GM19452 (cell line): ENCODE measurements at regions not wholly inside any gene's neighbourhood (a gene's known extent, or its start where the extent isn't known, plus 50 kb on each side); places are given as distances from the start of the nearest gene placed in this dataset.
"Not testable (repeated sequence)": the region's sequence is repeated elsewhere in the genome, so short reads cannot be mapped to it uniquely, and the experiment has no call there.

Experiments
- ATAC-seq: cut with Tn5 transposase; IDR thresholded peaks from one replicate; pipeline ENCODE4 v1.9.1; 2021; ENCODE audit not compliant: unreplicated experiment

DNA sequence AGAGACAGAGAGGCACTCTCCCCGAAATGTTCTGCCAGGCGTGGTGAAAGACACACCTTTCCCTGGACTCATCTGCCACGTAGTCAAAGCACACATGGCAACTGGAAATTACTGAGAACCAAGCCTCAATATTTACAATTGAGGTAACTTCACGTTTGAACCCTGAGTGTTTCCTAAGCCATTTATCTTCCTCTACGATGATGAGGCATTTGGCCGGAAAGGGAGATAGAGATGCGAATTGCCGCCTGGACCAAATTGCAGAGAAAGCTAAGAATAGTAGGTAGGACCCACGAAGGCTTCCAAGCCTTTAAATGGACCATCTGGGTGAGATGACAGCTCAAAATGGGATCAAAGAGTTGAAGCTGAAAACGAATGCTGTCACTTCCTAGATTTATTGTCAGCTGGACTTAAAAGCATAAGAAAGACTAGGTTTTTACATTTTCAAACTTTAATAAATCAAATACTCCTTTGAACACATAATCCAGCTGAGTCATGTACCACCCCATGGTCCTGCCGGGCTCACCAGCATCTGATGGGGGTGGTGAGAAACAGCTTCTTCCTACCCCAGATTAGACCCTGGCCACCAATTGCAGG is 135.6 kb upstream of the LYZL2 start:
- ATAC-seq = no peak

DNA sequence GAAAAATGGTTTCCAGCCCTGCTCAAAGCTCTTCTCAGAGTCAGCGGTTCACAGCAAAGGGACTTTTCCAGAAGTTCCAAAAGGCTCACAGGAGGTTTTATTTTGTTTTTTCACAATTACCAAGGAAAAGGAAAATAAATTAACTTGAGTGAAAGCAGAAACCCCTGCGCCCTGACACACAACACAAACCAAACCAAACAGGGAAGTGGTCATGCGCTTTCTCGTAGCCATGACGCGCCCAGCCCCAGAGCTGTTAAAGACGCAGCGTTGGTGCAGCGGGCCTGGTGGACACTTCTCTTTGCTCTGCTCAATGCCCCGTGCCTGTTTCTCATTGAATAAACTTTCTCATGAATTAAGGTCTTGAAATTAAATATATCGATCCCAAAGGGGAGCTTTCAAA is 134.4 kb upstream of the LYZL2 start:
- no peak for ATAC-seq

DNA sequence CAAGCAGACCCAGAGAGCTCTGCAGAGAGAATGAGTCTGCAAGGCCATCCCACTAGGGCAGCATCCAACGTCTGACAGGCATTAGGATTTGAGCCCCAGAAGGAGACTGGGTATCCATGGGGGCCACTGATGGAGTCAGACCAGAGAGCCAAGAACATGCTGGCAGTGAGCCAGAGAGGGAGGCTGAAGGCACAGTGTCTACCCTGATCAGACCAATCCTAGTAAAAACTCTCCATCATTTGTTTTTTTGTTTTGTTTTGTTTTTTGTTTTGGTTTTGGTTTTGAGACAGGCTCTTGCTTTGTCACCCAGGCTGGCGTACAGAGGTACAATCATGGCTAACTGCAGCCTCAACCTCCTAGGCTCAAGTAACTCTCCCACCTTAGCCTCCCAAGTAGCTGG is 133.1 kb upstream of the LYZL2 start:
- no peak for ATAC-seq

DNA sequence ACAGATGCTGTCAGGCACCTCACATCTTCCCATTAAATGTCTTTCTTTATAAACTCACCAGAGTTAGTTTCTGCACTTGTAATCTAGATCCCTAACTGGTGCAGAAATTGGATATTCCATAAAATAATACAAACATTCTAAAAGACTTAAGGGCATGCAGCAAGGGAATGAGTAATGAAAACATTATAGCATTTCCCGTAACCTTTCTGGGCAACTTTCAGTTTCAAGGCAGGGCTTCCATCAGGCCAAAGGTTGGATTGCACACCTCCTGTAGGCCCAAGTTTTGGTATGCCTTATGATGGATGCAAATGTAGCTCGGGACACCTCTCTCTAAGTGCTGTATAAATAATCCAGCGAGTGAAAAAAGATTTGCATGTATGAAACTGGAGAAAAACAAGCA is 129.9 kb upstream of the LYZL2 start:
- ATAC-seq = no peak

DNA sequence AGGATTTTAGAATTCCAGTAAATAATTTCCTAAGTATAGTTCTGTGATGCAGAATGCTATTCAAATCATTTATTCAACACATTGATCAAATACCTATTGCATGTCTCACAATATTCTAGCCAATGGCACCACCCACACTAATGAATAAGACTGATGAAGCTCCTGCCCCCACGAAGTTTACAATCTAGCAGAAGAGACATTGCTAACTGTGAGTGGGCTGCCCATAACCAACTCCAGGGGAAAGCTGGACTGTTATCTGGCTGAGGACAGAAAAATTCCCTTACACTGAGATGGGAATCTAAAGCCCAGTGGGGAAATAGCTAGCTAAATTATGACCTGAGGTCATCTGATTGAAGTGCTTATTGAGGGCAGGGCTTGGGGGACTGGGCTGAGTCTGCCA is 128.8 kb upstream of the LYZL2 start:
- no peak for ATAC-seq

DNA sequence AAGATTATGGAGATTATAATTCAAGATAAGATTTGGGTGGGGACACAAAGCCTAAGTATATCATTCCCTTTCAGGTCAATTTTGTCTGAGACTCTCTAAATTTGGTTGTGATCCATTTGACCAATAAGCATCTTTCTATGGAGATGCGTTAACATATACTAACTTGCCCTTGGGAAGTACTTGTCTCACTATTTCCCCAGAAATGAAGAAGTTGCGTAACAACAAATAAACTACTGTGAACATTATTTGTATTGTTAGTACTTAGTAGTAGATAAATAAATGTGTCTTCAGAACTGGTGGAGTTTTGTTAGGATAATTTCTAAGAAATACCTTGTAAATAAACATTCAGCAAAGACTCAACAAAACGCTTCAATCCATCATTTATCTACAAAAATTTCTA is 127.3 kb upstream of the LYZL2 start:
- no peak for ATAC-seq

DNA sequence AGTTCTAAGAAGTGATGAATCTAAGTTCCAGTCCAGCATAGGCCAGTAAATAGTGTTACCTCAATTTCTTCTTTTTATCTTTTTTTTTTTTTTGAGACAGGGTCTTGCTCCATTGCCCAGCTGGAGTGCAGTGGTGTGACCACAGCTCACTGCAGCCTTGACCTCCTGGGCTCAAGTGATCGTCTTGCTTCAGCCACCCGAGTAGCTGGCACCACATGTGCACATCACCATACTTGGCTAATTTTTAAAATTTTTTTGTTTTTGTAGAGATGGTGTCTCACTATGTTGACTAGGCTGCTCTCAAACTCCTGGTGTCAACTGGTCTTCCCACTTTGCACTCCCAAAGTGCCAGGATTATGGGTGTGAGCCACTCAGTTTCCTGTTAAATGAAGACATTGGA is 126.6 kb upstream of the LYZL2 start:
- ATAC-seq = no peak

DNA sequence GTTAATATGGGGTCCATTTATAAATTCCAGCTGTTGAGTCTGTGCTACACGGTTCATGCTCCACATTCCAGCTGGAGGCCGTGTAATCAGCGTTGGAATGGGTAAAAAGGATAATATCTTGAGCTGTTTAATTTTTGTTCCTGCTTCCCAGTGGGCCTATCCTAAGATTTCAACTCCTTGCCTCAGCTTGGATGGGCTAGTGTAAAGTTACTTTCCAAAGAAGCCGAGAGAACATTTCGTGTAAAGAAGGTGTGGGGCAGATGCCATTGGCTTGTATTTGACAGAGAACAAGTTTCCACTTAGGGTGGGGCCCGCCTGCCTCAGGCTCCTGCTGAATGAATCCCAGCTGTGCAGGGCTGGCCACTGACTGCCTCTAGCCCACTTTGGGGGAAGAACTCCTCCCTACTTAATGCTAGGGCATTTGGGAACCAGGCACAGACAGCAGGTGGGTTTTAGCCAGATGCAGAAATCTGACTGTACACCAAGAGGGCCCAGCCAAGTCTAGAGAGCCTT is 125.9 kb upstream of the LYZL2 start:
- no peak for ATAC-seq

DNA sequence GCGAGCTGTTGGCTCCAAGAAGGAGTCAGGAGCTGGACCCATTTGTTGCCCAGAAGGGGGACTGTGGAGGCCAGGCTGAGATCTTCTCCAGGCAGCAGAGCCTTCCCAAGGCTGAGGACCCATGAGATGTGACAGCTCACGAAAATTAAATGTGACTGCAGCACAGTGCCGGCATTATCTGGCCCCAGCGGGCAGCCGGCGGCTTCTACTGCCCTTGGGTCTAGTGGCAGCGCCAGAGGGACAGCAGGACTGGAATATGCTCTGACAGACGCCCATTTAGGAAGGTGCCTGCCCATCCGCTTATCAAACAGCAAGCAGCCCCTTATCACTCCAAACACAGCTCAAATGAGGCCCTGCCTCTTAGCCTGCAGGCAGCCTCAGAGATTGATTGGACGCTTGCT is 122.9 kb upstream of the LYZL2 start:
- ATAC-seq = no peak

DNA sequence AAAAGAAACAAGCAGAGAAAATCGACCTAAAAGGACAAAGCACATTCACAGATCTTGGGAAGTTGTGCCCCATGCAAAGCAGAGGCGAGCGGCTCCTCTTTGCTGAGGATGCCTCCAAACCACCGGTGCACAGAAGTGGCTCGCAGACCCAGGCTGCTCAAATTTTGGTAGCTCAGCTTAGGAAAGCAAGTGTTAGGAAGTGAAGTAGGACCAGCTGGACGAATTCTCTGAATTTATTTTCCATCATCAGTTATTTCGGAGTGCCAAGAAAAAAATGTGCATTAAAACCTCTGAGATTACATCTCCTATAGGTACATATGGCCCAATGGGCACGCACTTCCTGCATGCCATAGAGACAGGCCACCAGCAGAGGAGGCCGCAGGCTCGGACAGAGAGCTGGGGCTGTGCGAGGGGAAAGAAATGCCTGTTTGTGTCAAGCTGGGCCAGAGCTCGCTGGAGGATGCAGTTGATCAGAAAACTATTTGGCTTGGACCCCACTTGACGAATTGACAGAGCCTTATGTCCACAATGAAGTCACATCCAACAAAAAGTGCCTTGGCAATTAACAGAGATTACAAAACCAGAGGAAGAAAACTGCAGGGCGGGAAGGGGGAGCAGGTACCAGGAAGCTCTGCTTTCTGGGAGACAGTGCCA is 122.3 kb upstream of the LYZL2 start:
- ATAC-seq = peak; percentile 57

DNA sequence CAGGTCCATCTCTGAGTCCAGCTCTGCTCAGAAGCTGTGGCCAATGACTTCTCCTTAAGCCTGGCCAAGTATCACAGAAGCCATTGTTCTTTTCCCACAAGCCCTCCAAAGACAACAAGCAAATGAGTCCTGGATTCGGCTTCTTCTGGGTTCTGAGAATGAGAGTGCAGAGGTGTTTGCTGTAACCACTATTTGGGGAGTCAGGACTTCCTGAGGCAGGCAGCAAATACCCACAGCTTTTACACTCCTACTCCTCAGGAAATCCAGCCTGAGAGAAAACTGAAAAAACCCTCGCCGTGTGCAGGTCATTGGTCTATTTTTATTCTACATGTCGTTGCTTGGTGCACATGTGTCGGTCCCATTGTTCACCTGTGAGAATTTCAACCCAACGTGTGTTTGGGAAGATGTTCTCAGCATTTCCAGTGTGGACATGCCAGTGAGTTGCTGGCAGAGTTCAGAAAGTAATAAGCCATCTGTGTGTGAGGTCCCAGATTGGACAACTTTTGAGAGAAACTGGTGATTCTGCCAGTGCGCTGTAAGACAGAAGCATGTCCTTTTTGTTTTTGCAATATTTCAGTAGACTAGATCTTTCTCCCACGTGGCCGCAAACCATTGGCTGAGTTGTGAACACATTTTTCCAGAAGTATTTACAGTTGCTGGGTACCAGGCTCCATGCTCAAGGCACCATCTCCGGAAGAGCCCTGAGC is 121.6 kb upstream of the LYZL2 start:
- no peak for ATAC-seq

DNA sequence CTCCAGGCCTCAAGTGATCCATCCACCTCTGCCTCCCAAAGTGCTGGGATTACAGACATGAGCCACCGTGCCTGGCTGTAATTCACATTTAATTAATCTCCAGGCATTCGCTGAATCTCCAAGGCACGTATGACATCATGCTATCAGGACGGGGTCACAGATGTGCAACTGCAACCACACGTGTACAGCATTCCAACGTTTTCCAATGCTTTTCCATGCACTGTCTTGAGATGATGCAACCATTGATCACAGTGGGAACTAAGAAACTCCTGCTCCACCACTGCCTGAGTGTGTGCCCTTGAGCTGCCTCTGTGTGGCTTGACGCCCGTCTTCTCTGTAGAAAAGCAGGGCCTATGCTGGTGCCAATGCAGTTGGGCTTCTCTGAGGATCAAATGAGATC is 119.8 kb upstream of the LYZL2 start:
- no peak for ATAC-seq

DNA sequence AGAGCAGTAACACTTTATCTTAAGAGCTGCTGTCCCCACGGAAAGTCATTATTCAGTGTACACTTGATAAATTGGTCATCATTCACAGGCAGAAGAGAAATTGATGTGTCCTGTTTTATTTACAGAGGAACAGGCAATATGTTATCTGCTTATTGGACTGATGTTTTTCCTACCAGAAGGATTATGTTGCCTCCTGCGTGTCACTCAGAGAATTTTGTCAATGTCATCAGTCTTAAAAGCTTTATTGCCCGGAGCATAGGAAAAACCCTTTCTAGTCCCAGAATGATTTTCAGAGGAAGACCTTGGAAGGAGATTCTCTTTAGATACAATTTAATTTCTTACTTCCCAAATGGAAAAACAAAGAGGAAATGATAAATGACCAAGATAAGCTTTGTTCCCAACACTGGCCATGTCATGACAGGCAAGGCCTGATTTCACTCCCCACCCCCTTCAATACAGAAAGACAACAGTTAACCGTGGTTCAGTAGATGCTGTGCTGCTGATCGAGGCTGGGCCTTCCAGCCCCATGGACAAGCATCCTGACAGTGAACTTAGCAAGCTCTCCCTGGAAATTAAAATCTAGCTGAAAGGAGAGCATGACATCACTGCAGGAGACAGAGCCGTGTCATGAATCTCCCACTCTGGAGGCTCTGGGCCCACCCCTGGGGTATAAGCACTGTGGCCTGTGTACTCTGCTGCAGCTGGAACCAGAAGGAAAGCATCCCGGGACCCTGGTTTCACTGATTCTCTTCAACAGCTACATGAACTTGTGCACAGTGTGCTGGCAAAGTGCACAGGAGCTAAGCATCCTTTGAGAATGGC is 118.8 kb upstream of the LYZL2 start:
- no peak for ATAC-seq

DNA sequence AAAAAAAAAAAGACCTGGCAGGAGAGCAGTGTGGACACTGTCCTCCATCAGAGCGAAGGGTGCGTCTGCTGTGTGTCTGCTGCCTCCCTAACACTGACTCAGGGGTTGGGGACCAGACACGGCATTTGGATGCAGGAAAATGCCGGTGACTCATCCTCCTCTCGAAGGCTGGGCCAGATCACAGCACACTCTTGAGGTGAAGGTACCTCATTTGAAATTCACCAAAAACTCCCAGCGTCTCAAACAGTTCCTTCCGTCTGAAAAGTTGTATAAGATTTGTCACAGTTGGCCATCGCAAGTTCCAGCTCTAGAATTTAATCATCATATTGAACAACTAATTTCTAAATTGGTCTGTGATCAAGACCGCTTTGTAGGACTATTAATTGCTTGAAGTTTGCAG is 118.1 kb upstream of the LYZL2 start:
- no peak for ATAC-seq

DNA sequence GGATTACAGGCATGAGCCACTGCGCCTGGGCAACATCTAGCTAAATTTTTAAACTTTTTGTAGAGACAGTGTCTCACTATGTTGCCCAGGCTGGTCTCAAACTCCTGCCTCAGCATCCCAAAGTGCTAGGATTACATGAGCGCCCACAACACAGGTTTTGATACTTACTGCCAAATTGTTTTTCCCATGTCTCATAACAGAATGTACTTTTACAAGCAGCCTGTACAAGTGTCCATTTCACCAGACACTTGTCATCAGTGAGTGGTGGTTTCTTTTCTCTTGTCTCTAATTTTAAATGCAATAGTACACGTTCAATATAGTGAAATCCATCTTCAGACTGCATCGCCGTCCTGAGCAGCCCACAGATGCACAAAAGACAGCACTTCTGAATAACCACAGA is 116.4 kb upstream of the LYZL2 start:
- no peak for ATAC-seq

DNA sequence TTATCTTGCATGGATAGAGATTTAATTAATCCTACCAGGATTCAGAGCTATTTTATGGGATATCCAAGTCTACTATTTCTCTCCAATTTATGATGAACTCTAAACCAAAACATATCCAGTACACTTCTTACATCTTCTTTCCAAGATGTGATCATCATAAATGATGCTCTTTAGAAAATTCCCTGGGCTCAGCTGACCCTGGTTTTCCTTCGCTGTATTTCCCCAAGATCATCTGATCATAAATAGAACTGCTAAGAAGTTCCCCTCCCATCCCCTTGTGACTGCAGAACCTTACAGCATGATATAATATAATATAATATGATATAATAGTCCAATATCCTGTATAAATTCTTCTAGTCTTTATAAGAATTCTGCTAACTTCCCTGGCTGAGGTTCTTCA is 114.6 kb upstream of the LYZL2 start:
- ATAC-seq = no peak

DNA sequence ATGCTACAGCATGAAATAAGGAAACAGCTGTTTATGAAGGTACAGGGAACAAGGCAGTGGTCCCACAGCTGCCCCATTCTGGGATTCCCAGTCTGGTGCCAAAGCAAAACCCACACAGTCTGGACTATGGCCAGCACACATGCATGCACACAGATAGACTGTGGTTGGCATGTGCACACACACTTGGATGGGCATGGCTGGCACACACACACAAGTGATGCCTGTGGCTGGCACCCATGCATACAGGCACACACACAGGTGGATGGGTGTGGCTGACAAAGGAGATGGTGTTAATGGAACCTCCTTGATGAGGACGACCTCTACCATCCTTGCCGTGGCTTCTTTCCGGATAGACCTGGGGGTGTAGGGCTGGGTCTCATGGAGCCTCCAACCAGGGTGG is 114.0 kb upstream of the LYZL2 start:
- no peak for ATAC-seq

DNA sequence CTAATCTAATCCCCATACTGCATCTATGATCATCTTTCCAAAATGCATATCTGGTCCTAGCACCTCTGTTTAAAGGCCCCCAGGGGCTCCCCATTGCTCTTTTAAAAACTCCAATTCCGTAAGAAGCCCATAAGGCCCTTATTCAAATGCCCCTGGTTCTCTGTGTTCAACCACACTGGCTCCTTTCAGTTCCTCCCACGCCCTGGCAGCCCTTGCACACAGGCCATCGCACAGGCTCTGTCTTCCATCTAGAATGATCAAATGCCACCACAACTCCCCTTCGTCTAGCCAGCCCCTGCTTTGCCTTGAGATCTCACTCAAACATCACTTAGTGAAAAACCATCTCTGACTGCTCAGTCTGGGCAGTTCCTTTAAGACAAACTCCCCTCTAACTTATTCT is 112.9 kb upstream of the LYZL2 start:
- ATAC-seq = peak; percentile 74

DNA sequence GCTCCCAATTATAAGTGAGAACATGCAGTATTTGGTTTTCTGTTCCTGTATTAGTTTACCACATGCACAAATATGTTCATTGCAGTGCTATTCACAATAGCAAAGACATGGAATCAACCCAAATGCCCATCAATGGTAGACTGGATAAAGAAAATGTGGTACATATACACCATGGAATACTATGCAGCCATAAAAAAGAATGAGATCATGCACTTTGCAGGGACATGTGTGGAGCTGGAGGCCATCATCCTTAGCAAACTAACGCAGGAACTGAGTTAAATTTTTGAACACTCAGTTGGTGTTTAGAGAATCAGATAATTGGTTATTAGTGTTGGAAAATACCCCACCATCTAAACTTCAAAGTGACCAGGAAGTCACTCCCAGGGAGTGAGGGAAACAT is 111.2 kb upstream of the LYZL2 start:
- ATAC-seq = not testable (repeated sequence)

DNA sequence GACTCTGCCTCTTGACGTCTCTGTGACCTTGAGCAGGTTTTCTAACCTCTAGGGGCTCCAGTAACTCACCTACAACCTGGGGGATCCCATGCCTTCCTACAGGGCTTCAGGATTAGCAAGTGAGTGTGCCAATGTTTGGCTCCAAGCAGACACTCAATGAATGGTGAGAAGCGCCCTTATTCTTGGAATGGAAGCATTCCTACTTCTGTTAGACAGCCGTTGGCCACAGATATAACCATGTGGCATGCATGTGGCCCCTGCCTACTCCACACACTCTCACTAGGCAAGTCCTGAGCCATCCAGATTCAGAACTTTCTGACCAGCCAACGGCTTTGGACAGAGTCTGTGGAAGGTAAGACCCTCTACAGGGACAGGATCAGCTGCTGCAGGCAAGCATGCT is 108.9 kb upstream of the LYZL2 start:
- ATAC-seq = no peak

DNA sequence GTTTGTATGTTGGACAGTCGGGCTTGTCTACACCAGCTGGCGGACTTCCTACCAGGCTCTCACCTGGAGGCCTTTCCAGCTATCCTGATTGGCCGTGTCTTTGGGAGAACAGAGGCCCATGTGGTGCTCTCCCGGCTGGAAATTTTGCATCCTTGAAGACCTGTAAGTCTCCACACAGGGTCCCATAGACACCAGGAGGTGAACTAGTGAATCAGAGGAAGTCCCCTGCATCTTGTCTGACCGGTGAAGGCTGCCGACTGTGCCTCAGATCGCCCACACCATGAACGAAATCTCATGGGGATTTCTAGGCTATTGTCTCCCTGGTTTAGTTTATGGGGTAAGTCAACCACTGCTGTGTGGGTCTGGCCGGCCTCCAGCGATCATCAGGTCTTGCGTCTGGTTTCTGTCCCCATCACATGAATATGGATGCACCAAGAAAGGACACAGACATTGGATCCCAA is 108.4 kb upstream of the LYZL2 start:
- no peak for ATAC-seq
